Activated naive CD4-positive, alpha-beta T cell (primary cell): ENCODE measurements at regions not wholly inside any gene's neighbourhood (a gene's known extent, or its start where the extent isn't known, plus 50 kb on each side); places are given as distances from the start of the nearest gene placed in this dataset.
"Not testable (repeated sequence)": the region's sequence is repeated elsewhere in the genome, so short reads cannot be mapped to it uniquely, and the experiment has no call there.

ENCODE experiments used
- DNase-seq, 4 experiments: peaks; one replicate each; lab custom pipeline; 2025; lab: John Stamatoyannopoulos, UW

GRCh38 chr13:53101883-53102282, 73.3 kb downstream of the OLFM4 start:
- no peak for DNase-seq

- DNase-seq = no peak
Measured at GRCh38 chr13:53104136-53104535, 75.5 kb downstream of the OLFM4 start.

- no peak for DNase-seq
Measured at GRCh38 chr13:53105477-53105876, 76.9 kb downstream of the OLFM4 start.

GRCh38 chr13:53105890-53106289, 77.3 kb downstream of the OLFM4 start:
- no peak for DNase-seq

- no peak for DNase-seq
Measured at GRCh38 chr13:53110181-53110580, 81.6 kb downstream of the OLFM4 start.

- no peak for DNase-seq
Measured at GRCh38 chr13:53110614-53111013, 82.0 kb downstream of the OLFM4 start.

GRCh38 chr13:53112522-53112921, 83.9 kb downstream of the OLFM4 start:
- DNase-seq = no peak

GRCh38 chr13:53117048-53117447, 88.4 kb downstream of the OLFM4 start:
- DNase-seq = not testable (repeated sequence)

GRCh38 chr13:53121131-53121773, 92.6 kb downstream of the OLFM4 start:
- no peak for DNase-seq

- no peak for DNase-seq
Measured at GRCh38 chr13:53121919-53122318, 93.3 kb downstream of the OLFM4 start.

- DNase-seq = no peak
Measured at GRCh38 chr13:53123536-53123935, 94.9 kb downstream of the OLFM4 start.

- DNase-seq = no peak
Measured at GRCh38 chr13:53124623-53125022, 96.0 kb downstream of the OLFM4 start.

- no peak for DNase-seq
Measured at GRCh38 chr13:53126841-53127245, 98.2 kb downstream of the OLFM4 start.

GRCh38 chr13:53127373-53127772, 98.8 kb downstream of the OLFM4 start:
- DNase-seq = no peak

GRCh38 chr13:53129864-53130393, 101.3 kb downstream of the OLFM4 start:
- no peak for DNase-seq

GRCh38 chr13:53131361-53131760, 102.7 kb downstream of the OLFM4 start:
- no peak for DNase-seq

GRCh38 chr13:53135301-53135700, 106.7 kb downstream of the OLFM4 start:
- no peak for DNase-seq

- no peak for DNase-seq
Measured at GRCh38 chr13:53136554-53137215, 108.1 kb downstream of the OLFM4 start.

GRCh38 chr13:53137779-53138178, 109.2 kb downstream of the OLFM4 start:
- no peak for DNase-seq

- DNase-seq = no peak
Measured at GRCh38 chr13:53138376-53139036, 109.9 kb downstream of the OLFM4 start.

GRCh38 chr13:53141336-53141735, 112.7 kb downstream of the OLFM4 start:
- no peak for DNase-seq

GRCh38 chr13:53142306-53142705, 113.7 kb downstream of the OLFM4 start:
- no peak for DNase-seq

GRCh38 chr13:53143757-53144339, 115.2 kb downstream of the OLFM4 start:
- DNase-seq = no peak
